GM19438 (cell line): ENCODE measurements at regions not wholly inside any gene's neighbourhood (a gene's known extent, or its start where the extent isn't known, plus 50 kb on each side); places are given as distances from the start of the nearest gene placed in this dataset.
"Not testable (repeated sequence)": the region's sequence is repeated elsewhere in the genome, so short reads cannot be mapped to it uniquely, and the experiment has no call there.

Source experiments
- ATAC-seq: cut with Tn5 transposase; IDR thresholded peaks from one replicate; pipeline ENCODE4 v1.9.1; 2021; ENCODE audit warnings: low read depth; ENCODE audit not compliant: unreplicated experiment

- ATAC-seq = no peak
Observed at GRCh38 chr22:48719978-48720661, 1107.6 kb downstream of the BRD1 start.

GRCh38 chr22:48718818-48719500 lies 1108.7 kb downstream of the BRD1 start:
- no peak for ATAC-seq

- ATAC-seq = no peak
Observed at GRCh38 chr22:48717883-48718817, 1109.5 kb downstream of the BRD1 start.

- ATAC-seq = no peak
Observed at GRCh38 chr22:48717076-48717810, 1110.4 kb downstream of the BRD1 start.

GRCh38 chr22:48716154-48716553 lies 1111.5 kb downstream of the BRD1 start:
- not testable (repeated sequence) for ATAC-seq

- ATAC-seq = no peak
Observed at GRCh38 chr22:48715511-48715910, 1112.2 kb downstream of the BRD1 start.

- ATAC-seq = no peak
Observed at GRCh38 chr22:48714231-48714630, 1113.4 kb downstream of the BRD1 start.

GRCh38 chr22:48713272-48714205 lies 1114.1 kb downstream of the BRD1 start:
- ATAC-seq = no peak

- no peak for ATAC-seq
Observed at GRCh38 chr22:48712558-48713271, 1115.0 kb downstream of the BRD1 start.

- ATAC-seq = no peak
Observed at GRCh38 chr22:48711669-48712068, 1116.0 kb downstream of the BRD1 start.

- ATAC-seq = no peak
Observed at GRCh38 chr22:48711031-48711431, 1116.6 kb downstream of the BRD1 start.

GRCh38 chr22:48710410-48710809 lies 1117.3 kb downstream of the BRD1 start:
- ATAC-seq = no peak

- ATAC-seq = no peak
Observed at GRCh38 chr22:48709976-48710375, 1117.7 kb downstream of the BRD1 start.

GRCh38 chr22:48709453-48709852 lies 1118.2 kb downstream of the BRD1 start:
- no peak for ATAC-seq

- ATAC-seq = no peak
Observed at GRCh38 chr22:48708558-48709245, 1119.0 kb downstream of the BRD1 start.

GRCh38 chr22:48707763-48708557 lies 1119.7 kb downstream of the BRD1 start:
- ATAC-seq = no peak

GRCh38 chr22:48706934-48707762 lies 1120.5 kb downstream of the BRD1 start:
- no peak for ATAC-seq
